22Rv1 (cell line): ENCODE measurements at regions not wholly inside any gene's neighbourhood (a gene's known extent, or its start where the extent isn't known, plus 50 kb on each side); places are given as distances from the start of the nearest gene placed in this dataset.

Source experiments
- ZFX ChIP-seq: fragments of 450-650 bp; IDR thresholded peaks from 2 replicates; pipeline ENCODE4 v1.6.1; 2017; ENCODE audit warnings: antibody characterized with exemption, borderline replicate concordance
- TF ChIP-seq, protein P1 (sequence below): fragments of 450-650 bp; IDR thresholded peaks from 2 replicates; pipeline ENCODE4 v1.5.1; 2017; ENCODE audit warnings: mild to moderate bottlenecking

DNA sequence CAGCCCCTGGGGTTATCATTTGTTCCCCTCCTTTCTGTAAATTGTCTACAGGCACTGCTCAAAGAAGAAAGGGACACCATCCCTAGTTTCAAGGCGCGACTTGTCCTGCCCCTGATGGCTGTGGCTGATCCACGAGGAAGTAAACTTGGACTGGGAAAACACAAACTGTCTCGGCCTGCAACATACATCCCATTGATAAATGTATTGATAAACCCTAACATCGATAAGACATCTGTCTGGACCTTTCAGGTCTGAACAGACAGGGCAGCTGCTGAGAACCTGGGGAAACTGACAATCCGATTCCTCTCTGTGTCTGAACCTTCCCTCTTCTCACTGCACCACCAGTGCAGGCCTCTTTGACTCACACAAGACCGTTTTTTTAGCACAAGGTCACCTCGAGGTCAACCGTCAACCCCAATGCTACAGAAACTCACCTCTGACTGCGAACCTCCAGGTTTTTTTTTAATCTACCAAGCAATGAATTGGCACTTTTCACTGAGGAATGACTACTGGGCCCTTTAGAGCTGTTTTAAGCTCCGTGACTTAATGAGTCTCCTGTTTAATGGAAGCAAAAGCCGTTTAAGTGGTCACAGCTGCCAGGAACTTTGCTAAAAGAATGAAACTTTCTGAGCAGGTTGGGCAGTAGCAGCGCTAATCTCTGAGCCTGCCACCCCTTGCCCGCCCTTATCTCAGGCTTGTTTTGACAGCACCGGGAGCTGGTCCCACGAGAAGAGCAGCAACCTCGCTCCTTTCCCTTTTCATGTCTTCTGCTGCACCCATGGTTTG, 203.8 kb upstream of the TMEM45B start:
- TF ChIP-seq, protein P1, sequence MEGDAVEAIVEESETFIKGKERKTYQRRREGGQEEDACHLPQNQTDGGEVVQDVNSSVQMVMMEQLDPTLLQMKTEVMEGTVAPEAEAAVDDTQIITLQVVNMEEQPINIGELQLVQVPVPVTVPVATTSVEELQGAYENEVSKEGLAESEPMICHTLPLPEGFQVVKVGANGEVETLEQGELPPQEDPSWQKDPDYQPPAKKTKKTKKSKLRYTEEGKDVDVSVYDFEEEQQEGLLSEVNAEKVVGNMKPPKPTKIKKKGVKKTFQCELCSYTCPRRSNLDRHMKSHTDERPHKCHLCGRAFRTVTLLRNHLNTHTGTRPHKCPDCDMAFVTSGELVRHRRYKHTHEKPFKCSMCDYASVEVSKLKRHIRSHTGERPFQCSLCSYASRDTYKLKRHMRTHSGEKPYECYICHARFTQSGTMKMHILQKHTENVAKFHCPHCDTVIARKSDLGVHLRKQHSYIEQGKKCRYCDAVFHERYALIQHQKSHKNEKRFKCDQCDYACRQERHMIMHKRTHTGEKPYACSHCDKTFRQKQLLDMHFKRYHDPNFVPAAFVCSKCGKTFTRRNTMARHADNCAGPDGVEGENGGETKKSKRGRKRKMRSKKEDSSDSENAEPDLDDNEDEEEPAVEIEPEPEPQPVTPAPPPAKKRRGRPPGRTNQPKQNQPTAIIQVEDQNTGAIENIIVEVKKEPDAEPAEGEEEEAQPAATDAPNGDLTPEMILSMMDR = no peak
- no peak for TF ChIP-seq ZFX
